GM23338 (cell line): ENCODE measurements at regions not wholly inside any gene's neighbourhood (a gene's known extent, or its start where the extent isn't known, plus 50 kb on each side); places are given as distances from the start of the nearest gene placed in this dataset.

Experiments
- ATAC-seq: fragments of 200-7000 bp; cut with Tn5 transposase; 3 replicates; pipeline ENCODE4 v1.9.1; 2020
- DNase-seq: peaks from one replicate; pipeline ENCODE4 v3.0.0-alpha.2; 2015; ENCODE audit warnings: low spot score
- H2AFZ ChIP-seq: fragments of 200-600 bp; sonication (generic); 2 replicates; pipeline ENCODE4 v1.8.0; 2016; ENCODE audit warnings: antibody characterized with exemption, mild to moderate bottlenecking, moderate library complexity
- H3F3A ChIP-seq: fragments of 200-600 bp; sonication (generic); replicated peaks from 2 replicates; pipeline ENCODE4 v1.8.0; 2017; ENCODE audit warnings: antibody characterized with exemption, mixed run types, low read depth
- H3K27ac ChIP-seq: fragments of 200-600 bp; sonication (generic); 2 replicates; pipeline ENCODE4 v1.6.1; 2016; ENCODE audit warnings: low read depth
- H3K27me3 ChIP-seq: fragments of 200-600 bp; sonication (generic); 2 replicates; pipeline ENCODE4 v1.8.0; 2016; ENCODE audit warnings: mild to moderate bottlenecking, mixed run types, moderate library complexity; ENCODE audit not compliant: insufficient read depth
- H3K36me3 ChIP-seq: fragments of 200-600 bp; sonication (generic); 2 replicates; pipeline ENCODE4 v1.8.0; 2016; ENCODE audit warnings: mild to moderate bottlenecking; ENCODE audit not compliant: insufficient read depth
- H3K4me1 ChIP-seq: fragments of 200-600 bp; sonication (generic); 2 replicates; pipeline ENCODE4 v1.8.0; 2016; ENCODE audit warnings: mild to moderate bottlenecking, moderate library complexity; ENCODE audit not compliant: insufficient read depth
- H3K4me2 ChIP-seq: fragments of 200-600 bp; sonication (generic); 2 replicates; pipeline ENCODE4 v1.7.1; 2017; ENCODE audit warnings: mixed run types
- H3K4me3 ChIP-seq: fragments of 200-600 bp; sonication (generic); 2 replicates; pipeline ENCODE4 v1.6.1; 2016; ENCODE audit warnings: mixed run types
- H3K79me2 ChIP-seq: fragments of 200-600 bp; sonication (generic); replicated peaks from 2 replicates; pipeline ENCODE4 v1.8.0; 2017; ENCODE audit warnings: mild to moderate bottlenecking; ENCODE audit not compliant: insufficient read depth
- H3K9me2 ChIP-seq: fragments of 200-600 bp; sonication (generic); 2 replicates; pipeline ENCODE4 v1.8.0; 2017; ENCODE audit not compliant: insufficient read depth
- H4K20me1 ChIP-seq: fragments of 200-600 bp; sonication (generic); replicated peaks from 2 replicates; pipeline ENCODE4 v1.8.0; 2017; ENCODE audit warnings: mild to moderate bottlenecking; ENCODE audit not compliant: insufficient read depth
- H3K27ac Mint-ChIP-seq: 2 replicates; pipeline ENCODE4 v1.8.0; 2020; ENCODE audit warnings: inconsistent platforms, mild to moderate bottlenecking, moderate library complexity, mixed read lengths
- H3K27me3 Mint-ChIP-seq: 3 replicates; pipeline ENCODE4 v1.8.0; 2022; ENCODE audit warnings: low read depth, mild to moderate bottlenecking, moderate library complexity, mixed read lengths, inconsistent platforms; ENCODE audit not compliant: insufficient read depth, poor library complexity
- H3K36me3 Mint-ChIP-seq: 3 replicates; pipeline ENCODE4 v1.8.0; 2021; ENCODE audit warnings: low read depth, mild to moderate bottlenecking, inconsistent platforms, moderate library complexity, mixed read lengths
- H3K4me1 Mint-ChIP-seq: 3 replicates; pipeline ENCODE4 v1.8.0; 2020; ENCODE audit warnings: mild to moderate bottlenecking, inconsistent platforms, mixed read lengths
- H3K4me3 Mint-ChIP-seq: 3 replicates; pipeline ENCODE4 v1.8.0; 2021; ENCODE audit warnings: moderate library complexity, mild to moderate bottlenecking, inconsistent platforms, mixed read lengths
- H3K9me3 Mint-ChIP-seq: 3 replicates; pipeline ENCODE4 v1.8.0; 2020; ENCODE audit warnings: moderate library complexity, mild to moderate bottlenecking, inconsistent platforms, mixed read lengths
- CREB1 ChIP-seq: fragments of 250-450 bp; sonication (Bioruptor Pico); IDR thresholded peaks from 2 replicates; pipeline ENCODE4 v1.5.0; 2020; ENCODE audit warnings: low read depth, mild to moderate bottlenecking, moderate library complexity
- CTCF ChIP-seq, 2 experiments: fragments of 200-600 bp in 1 of 2; sonication (generic) in 1 of 2; conservative IDR thresholded peaks; 2 replicates each; pipeline versions ENCODE4 v1.5.1 to v1.6.1; 2016 to 2017; ENCODE audit warnings: antibody characterized with exemption in 2 of 2, low read depth in 2 of 2, mild to moderate bottlenecking in 2 of 2, moderate library complexity in 1 of 2
- ETS1 ChIP-seq: IDR thresholded peaks from 2 replicates; pipeline ENCODE4 v1.6.1; 2016; ENCODE audit warnings: antibody characterized with exemption
- EZH2 ChIP-seq: fragments of 200-600 bp; sonication (generic); IDR thresholded peaks from one replicate; pipeline ENCODE4 v1.8.0; 2017; ENCODE audit warnings: antibody characterized with exemption, mild to moderate bottlenecking, low read depth; ENCODE audit not compliant: unreplicated experiment
- JUNB ChIP-seq: IDR thresholded peaks from one replicate; pipeline ENCODE4 v1.6.1; 2016; ENCODE audit warnings: antibody characterized with exemption; ENCODE audit not compliant: unreplicated experiment
- NANOG ChIP-seq: IDR thresholded peaks from 2 replicates; pipeline ENCODE4 v1.6.1; 2016; ENCODE audit warnings: antibody characterized with exemption, borderline replicate concordance
- REST ChIP-seq: IDR thresholded peaks from one replicate; pipeline ENCODE4 v1.6.1; 2018; ENCODE audit warnings: antibody characterized with exemption; ENCODE audit not compliant: unreplicated experiment
- STAT1 ChIP-seq: IDR thresholded peaks from one replicate; pipeline ENCODE4 v1.6.1; 2016; ENCODE audit warnings: antibody characterized with exemption; ENCODE audit not compliant: unreplicated experiment
- ZNF331 ChIP-seq: fragments of 250-450 bp; sonication (Bioruptor Pico); IDR thresholded peaks from 2 replicates; pipeline ENCODE4 v1.5.0; 2020; ENCODE audit warnings: low read depth, mild to moderate bottlenecking, moderate library complexity

- TF ChIP-seq REST = no peak
- no peak for TF ChIP-seq ETS1
- no peak for TF ChIP-seq CREB1 (CRISPR knock-in tag)
- no peak for TF ChIP-seq NANOG
- no peak for TF ChIP-seq EZH2
- no peak for TF ChIP-seq ZNF331 (CRISPR knock-in tag)
These were observed 185.7 kb downstream of the GIPC2 start (continued) for GRCh38 chr1:78231477-78231876.

- no peak overlapping the region for H3K27ac Mint-ChIP-seq
- ATAC-seq = no peak
- Histone ChIP-seq H3K36me3 (no peaks in the 10 kb centered on the region), H3K79me2 (no peaks in the 10 kb centered on the region), H3K4me3 (no peak overlapping the region), H3K4me2 (no peak overlapping the region), H4K20me1 (no peaks in the 10 kb centered on the region), H3K27ac (no peak overlapping the region), H3K9me2 (no peaks in the 10 kb centered on the region), H3K27me3 (peaks cover 95% of the 10 kb centered on the region), H3F3A (no peaks in the 10 kb centered on the region), H3K4me1 (peaks cover 10% of the 10 kb centered on the region; the same call in 1 of the 2 replicates), H2AFZ (no peak overlapping the region)
- no peak overlapping the region for H3K4me3 Mint-ChIP-seq
- peaks cover 50% of the 10 kb centered on the region for H3K27me3 Mint-ChIP-seq
- DNase-seq = no peak
- peaks cover 15% of the 10 kb centered on the region; the same call in 2 of the 3 replicates for H3K4me1 Mint-ChIP-seq
- H3K36me3 Mint-ChIP-seq = peaks cover 6% of the 10 kb centered on the region; the same call in 1 of the 3 replicates
- TF ChIP-seq ETS1 = no peak
- no peak for TF ChIP-seq STAT1
- peaks cover 6% of the 10 kb centered on the region; the same call in 1 of the 3 replicates for H3K9me3 Mint-ChIP-seq
These were observed 186.1 kb downstream of the GIPC2 start for GRCh38 chr1:78231894-78232293.

- Histone ChIP-seq H3K36me3 (no peaks in the 10 kb centered on the region), H4K20me1 (no peaks in the 10 kb centered on the region), H3K4me1 (peaks cover 8% of the 10 kb centered on the region; the same call in 1 of the 2 replicates), H3K27me3 (peaks cover 94% of the 10 kb centered on the region), H3K79me2 (no peaks in the 10 kb centered on the region), H3K9me2 (no peaks in the 10 kb centered on the region), H3K4me3 (no peak overlapping the region), H3K27ac (no peak overlapping the region), H3K4me2 (no peak overlapping the region), H3F3A (no peaks in the 10 kb centered on the region), H2AFZ (no peak overlapping the region)
- DNase-seq = no peak
- H3K27ac Mint-ChIP-seq = no peak overlapping the region
- H3K36me3 Mint-ChIP-seq = no peaks in the 10 kb centered on the region
- no peak overlapping the region for H3K4me3 Mint-ChIP-seq
- peaks cover 57% of the 10 kb centered on the region for H3K27me3 Mint-ChIP-seq
- H3K4me1 Mint-ChIP-seq = peaks cover 18% of the 10 kb centered on the region
- ATAC-seq = no peak
- TF ChIP-seq ETS1 (no peak), CTCF (conservative IDR thresholded peaks at IDR 0.05; ENCODE audit: low read depth in 2 of 2) (no peak), JUNB (no peak), EZH2 (no peak), REST (no peak), STAT1 (no peak)
- H3K9me3 Mint-ChIP-seq = no peaks in the 10 kb centered on the region
These were observed 186.9 kb downstream of the GIPC2 start for GRCh38 chr1:78232630-78233029.
